GM18519 (cell line): ENCODE measurements at regions not wholly inside any gene's neighbourhood (a gene's known extent, or its start where the extent isn't known, plus 50 kb on each side); places are given as distances from the start of the nearest gene placed in this dataset.
"Not testable (repeated sequence)": the region's sequence is repeated elsewhere in the genome, so short reads cannot be mapped to it uniquely, and the experiment has no call there.

Experiments
- ATAC-seq: cut with Tn5 transposase; IDR thresholded peaks from one replicate; pipeline ENCODE4 v1.9.1; 2021; ENCODE audit warnings: mild to moderate bottlenecking, moderate library complexity; ENCODE audit not compliant: unreplicated experiment, low FRiP score

GRCh38 chr2:137879121-137879520 lies 85.2 kb upstream of the HNMT start:
- ATAC-seq = no peak

GRCh38 chr2:137881711-137882110 lies 82.6 kb upstream of the HNMT start:
- no peak for ATAC-seq

DNA sequence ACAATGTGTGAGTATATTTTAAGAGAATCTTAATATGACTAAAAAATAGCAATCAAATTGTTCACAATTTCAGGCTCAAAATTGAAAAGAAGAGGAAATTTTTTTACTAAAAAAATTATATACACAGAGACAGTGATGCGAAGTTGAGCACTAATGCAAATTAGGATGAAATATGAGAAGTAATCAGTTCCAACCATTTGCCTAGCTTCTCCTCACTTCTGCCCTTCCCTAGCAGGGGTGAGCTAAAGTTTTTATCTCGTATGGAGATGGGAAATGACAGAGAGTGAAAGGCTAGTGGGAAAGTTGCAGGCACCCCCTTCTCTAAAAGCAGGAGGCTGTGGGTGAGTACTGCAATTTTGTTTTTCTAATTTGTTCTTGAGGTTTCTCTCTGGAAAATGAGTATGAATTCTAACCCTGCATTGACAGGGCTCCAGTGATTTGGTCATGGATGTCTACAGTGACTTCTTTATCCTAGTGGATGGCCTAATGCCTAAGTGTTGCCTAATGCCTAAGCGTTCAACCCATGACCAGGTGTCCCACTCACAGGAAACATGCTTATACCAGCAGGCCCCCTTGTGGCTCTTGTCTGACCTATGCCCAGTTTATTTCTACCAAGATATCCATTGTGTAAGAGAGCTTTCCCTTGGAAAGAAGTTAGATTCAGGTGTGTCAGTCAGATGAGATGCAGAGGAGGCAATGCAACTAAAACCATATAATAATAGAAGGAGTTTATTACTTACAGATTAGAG lies 78.0 kb upstream of the HNMT start:
- ATAC-seq = no peak

DNA sequence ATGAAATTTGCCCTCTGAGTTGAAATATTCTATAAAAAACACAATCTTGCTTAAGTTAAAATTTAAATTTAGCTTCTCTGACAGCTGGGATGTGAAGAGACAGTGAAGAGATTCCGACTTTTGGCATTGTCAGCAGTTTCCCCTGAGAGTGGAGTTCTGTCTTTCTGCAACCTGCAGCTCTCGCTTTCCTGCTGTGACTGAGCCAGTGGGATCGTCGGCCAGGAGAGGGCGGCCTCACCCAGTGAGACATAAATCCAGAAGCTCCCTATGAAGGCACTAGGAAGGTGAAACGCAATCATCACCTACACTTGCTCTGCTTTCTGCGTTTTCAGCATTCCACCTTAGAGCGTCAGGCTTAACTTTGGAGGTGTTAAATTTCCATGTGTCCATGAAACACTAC lies 75.4 kb upstream of the HNMT start:
- ATAC-seq = no peak

DNA sequence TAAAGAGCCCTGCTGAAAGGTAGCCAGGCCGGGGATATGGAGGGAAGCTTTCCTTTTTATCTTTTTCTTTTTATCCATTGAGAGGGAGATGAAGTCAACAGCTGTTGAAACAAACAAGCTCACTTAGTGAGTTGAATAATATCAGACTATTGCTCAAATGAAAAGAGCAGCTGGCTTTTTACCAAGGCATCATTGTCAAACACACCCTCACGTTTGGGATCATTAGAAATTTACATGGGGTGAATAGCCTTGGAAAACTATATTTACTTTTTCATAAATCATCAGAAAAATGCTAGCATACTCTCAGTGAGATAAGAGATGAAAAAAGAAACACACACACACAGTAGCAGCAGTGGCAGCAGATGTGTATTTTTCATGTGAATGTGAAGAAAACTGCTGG lies 71.5 kb upstream of the HNMT start:
- no peak for ATAC-seq

DNA sequence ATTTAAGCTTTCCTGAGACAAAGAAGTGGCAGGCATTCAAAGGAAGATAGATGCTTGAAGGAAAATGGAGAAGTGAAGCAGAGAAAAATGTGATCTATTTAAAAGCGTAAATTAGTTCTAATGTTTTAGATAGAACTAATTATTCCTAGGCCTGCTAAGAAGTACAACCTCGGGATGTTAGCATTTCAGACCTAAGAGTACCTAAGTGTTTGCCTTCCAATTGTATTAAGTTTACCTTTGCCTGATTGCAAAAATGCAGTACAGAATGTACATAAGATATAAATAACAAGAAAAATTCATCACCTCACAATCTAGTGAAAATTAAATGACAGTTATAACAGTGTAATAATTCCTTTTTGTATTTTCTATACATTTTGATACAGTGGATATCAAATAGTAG lies 71.1 kb upstream of the HNMT start:
- no peak for ATAC-seq

- ATAC-seq = no peak
These were observed 67.8 kb upstream of the HNMT start for GRCh38 chr2:137896467-137896866.

GRCh38 chr2:137897082-137897481 lies 67.2 kb upstream of the HNMT start:
- no peak for ATAC-seq

- ATAC-seq = no peak
These were observed 63.7 kb upstream of the HNMT start for GRCh38 chr2:137900421-137901141.

DNA sequence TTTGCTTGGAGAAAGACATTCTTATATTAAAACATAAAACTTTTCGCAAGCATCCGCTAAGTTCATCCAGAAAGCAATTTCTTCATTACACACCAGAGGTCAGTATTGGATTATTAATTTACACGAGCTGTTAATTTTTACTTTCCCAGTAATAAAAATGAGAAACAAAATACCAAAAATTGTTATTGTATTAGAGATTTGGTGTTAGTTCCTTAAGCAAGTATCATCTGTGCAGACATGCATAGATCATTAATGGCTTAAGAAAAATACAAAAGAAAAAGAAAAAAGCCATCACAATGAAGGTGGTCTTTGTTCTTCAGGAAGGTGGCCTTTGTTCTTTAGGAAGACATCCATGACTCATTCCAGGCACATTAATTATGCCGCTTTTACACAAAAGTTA lies 53.6 kb upstream of the HNMT start:
- ATAC-seq = no peak

DNA sequence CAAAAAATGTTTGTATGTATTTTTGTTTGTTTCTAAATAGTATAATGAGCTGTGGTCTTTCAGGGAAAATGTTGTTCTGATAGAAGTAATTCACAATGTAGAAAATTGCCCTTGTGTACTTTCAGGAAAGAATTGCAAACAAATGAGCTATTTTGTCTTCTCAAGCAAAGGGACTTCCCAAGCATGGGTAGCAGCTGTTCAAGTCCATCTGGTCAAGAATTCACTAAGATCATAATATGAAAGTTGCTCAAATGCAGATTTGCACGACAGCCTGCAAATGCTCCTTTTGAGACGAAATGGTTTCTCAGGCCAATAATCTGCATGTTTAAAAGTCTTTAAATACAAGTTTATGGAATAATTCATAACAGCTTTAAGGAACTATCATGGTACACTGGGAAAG lies 51.9 kb upstream of the HNMT start:
- no peak for ATAC-seq

- no peak for ATAC-seq
These were observed 51.1 kb upstream of the HNMT start for GRCh38 chr2:137913169-137913568.

- not testable (repeated sequence) for ATAC-seq
These were observed 50.6 kb upstream of the HNMT start for GRCh38 chr2:137913648-137914047.
